ENCODE measurements at regions not wholly inside any gene's neighbourhood (a gene's known extent, or its start where the extent isn't known, plus 50 kb on each side); places are given as distances from the start of the nearest gene placed in this dataset.

DNA sequence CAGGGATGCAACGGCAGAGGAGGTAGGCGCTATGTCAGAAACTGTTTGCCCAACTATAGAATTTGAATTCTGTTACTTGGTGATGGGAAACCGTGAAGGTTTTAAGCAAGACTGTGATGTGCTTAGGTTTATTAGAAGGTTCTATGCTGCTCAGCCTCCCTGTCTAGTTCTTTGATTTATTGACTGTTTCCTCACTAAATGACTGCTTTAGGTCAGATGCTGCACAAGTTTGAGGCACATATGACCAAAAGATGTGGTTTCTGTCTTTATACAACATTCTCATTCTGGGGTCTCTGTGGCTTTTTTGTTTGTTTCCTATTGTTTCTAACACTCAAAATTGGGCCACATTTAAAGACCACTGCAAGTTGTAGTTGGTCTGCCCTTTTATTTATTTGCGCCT, 323.0 kb upstream of the OBI1 start:
- Histone ChIP-seq H3K9me3 (ENCODE audit: insufficient read depth, low read length) (no peaks in the 10 kb centered on the region), H3K9ac (ENCODE audit: low read length) (no peak overlapping the region), H3K79me2 (ENCODE audit: insufficient read depth, low read length) (no peaks in the 10 kb centered on the region), H3K4me2 (ENCODE audit: low read depth, low read length, poor library complexity, severe bottlenecking) (no peak overlapping the region), H3F3A (ENCODE audit: insufficient read depth) (no peaks in the 10 kb centered on the region), H3K4me3 (ENCODE audit: insufficient read depth, low read length, poor library complexity, severe bottlenecking) (no peak overlapping the region), H3K9me2 (replicated peaks; ENCODE audit: insufficient read depth, low read length) (no peaks in the 10 kb centered on the region), H3K27me3 (ENCODE audit: low read length) (no peaks in the 10 kb centered on the region), H4K20me1 (ENCODE audit: low read depth, low read length) (no peaks in the 10 kb centered on the region), H3K27ac (ENCODE audit: low read depth, low read length) (no peak overlapping the region), H2AFZ (ENCODE audit: low read depth, low read length, severe bottlenecking) (no peak overlapping the region), H3K36me3 (ENCODE audit: low read length) (no peaks in the 10 kb centered on the region)
- TF ChIP-seq EZH2phosphoT487 (conservative IDR thresholded peaks at IDR 0.05; ENCODE audit: low read length) = no peak
- TF ChIP-seq, protein P1, sequence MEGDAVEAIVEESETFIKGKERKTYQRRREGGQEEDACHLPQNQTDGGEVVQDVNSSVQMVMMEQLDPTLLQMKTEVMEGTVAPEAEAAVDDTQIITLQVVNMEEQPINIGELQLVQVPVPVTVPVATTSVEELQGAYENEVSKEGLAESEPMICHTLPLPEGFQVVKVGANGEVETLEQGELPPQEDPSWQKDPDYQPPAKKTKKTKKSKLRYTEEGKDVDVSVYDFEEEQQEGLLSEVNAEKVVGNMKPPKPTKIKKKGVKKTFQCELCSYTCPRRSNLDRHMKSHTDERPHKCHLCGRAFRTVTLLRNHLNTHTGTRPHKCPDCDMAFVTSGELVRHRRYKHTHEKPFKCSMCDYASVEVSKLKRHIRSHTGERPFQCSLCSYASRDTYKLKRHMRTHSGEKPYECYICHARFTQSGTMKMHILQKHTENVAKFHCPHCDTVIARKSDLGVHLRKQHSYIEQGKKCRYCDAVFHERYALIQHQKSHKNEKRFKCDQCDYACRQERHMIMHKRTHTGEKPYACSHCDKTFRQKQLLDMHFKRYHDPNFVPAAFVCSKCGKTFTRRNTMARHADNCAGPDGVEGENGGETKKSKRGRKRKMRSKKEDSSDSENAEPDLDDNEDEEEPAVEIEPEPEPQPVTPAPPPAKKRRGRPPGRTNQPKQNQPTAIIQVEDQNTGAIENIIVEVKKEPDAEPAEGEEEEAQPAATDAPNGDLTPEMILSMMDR (IDR thresholded peaks at IDR 0.05; ENCODE audit: insufficient read depth, low read length, poor library complexity, severe bottlenecking) = no peak

DNA sequence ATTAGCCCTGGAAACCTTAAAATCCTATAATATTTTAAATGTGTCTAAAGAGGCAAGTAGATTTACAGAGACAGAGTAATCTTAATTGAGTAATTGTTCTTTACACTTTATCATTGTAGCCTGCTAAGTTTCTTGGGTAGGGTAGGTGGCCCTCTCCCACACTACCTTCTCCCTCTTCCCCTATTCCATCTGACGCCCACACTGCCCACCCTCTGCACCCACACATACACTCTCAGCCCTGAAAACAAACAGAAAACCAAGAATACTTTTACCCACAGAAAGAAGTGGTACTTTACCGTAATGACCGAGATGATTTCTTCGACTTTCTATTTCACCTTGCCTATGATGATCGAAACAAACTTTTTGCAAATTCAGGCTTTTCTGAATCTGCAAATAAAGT, 320.4 kb upstream of the OBI1 start:
- TF ChIP-seq, protein P1 (IDR thresholded peaks at IDR 0.05; ENCODE audit: insufficient read depth, low read length, poor library complexity, severe bottlenecking) = no peak
- TF ChIP-seq EZH2phosphoT487 (conservative IDR thresholded peaks at IDR 0.05; ENCODE audit: low read length) = no peak
- Histone ChIP-seq H2AFZ (ENCODE audit: low read depth, low read length, severe bottlenecking) (no peak overlapping the region), H3K36me3 (ENCODE audit: low read length) (no peaks in the 10 kb centered on the region)

DNA sequence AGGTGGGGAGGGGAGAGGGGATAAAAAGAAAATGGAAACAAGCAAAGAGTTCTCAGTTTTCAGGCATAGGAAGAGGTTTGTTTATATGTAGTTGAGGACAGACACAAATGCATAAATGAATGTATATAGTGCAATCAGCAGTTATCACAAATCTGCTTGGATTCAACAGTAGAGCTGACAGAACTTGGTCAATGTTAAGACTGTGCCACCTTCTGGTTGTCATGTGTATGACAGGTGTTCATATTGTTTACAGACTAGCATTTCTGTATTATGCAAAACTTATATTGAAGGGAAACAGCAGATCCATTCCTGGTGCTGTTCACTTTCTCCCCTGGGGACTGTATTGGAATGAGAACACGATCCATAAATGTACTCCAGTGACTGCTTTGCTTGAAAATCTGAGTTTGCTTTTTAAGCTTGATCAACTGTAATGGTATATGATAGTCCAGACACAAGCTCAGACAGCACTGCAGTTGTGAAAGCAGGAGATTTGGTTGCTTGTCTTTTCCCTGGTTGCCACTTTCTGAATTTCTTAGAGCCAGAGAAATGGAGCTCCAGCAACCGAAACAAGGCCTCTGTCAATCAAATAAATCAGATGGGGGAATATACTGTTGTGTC, 319.5 kb upstream of the OBI1 start:
- no peak overlapping the region for H3K27ac ChIP-seq (ENCODE audit: low read depth, low read length)
- no peaks in the 10 kb centered on the region for H3K79me2 ChIP-seq (ENCODE audit: insufficient read depth, low read length)
- no peaks in the 10 kb centered on the region for H3F3A ChIP-seq (ENCODE audit: insufficient read depth)
- H3K36me3 ChIP-seq (ENCODE audit: low read length) = no peaks in the 10 kb centered on the region
- no peaks in the 10 kb centered on the region for H3K27me3 ChIP-seq (ENCODE audit: low read length)
- H3K4me2 ChIP-seq (ENCODE audit: low read depth, low read length, poor library complexity, severe bottlenecking) = no peak overlapping the region
- no peaks in the 10 kb centered on the region for H4K20me1 ChIP-seq (ENCODE audit: low read depth, low read length)
- no peak overlapping the region for H3K9ac ChIP-seq (ENCODE audit: low read length)
- no peak overlapping the region for H2AFZ ChIP-seq (ENCODE audit: low read depth, low read length, severe bottlenecking)
- H3K9me2 ChIP-seq (replicated peaks; ENCODE audit: insufficient read depth, low read length) = no peaks in the 10 kb centered on the region
- no peak overlapping the region for H3K4me3 ChIP-seq (ENCODE audit: insufficient read depth, low read length, poor library complexity, severe bottlenecking)
- no peaks in the 10 kb centered on the region for H3K9me3 ChIP-seq (ENCODE audit: insufficient read depth, low read length)
- TF ChIP-seq EZH2phosphoT487 (conservative IDR thresholded peaks at IDR 0.05; ENCODE audit: low read length) = no peak
- TF ChIP-seq, protein P1 (IDR thresholded peaks at IDR 0.05; ENCODE audit: insufficient read depth, low read length, poor library complexity, severe bottlenecking) = peak; percentile 45

More for the DNA sequence above, 320.4 kb upstream of the OBI1 start:
- Histone ChIP-seq H3K9ac (ENCODE audit: low read length) (no peak overlapping the region), H3K9me2 (replicated peaks; ENCODE audit: insufficient read depth, low read length) (no peaks in the 10 kb centered on the region), H3K4me2 (ENCODE audit: low read depth, low read length, poor library complexity, severe bottlenecking) (no peak overlapping the region), H3K79me2 (ENCODE audit: insufficient read depth, low read length) (no peaks in the 10 kb centered on the region), H3F3A (ENCODE audit: insufficient read depth) (no peaks in the 10 kb centered on the region), H3K4me3 (ENCODE audit: insufficient read depth, low read length, poor library complexity, severe bottlenecking) (no peak overlapping the region), H3K27me3 (ENCODE audit: low read length) (no peaks in the 10 kb centered on the region), H3K27ac (ENCODE audit: low read depth, low read length) (no peak overlapping the region), H3K9me3 (ENCODE audit: insufficient read depth, low read length) (no peaks in the 10 kb centered on the region), H4K20me1 (ENCODE audit: low read depth, low read length) (no peaks in the 10 kb centered on the region)
